ENCODE measurements at regions not wholly inside any gene's neighbourhood (a gene's known extent, or its start where the extent isn't known, plus 50 kb on each side); places are given as distances from the start of the nearest gene placed in this dataset.

DNA sequence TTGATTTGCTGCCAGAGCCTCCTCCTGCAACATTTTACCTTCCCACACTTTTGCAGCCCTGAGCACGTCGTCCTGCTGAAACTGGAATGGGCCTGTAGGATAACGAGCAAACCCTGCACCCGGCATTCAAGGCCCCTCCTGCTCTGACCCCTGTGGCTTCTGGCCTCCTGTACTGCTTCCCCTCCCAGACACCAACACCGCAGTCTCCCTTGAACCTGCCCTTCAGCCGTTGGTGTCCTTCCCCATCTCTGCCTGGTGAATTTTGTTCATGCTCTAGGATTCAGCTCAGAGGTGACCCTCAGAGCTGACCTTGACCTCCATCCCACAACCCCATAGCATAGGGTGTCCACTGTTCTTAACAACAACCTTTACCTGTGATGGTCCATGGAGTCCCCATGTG is 535.1 kb downstream of the MATN1 start:
- H3K4me3 Mint-ChIP-seq, result no peak overlapping the region
- Histone ChIP-seq H3K4me3 (no peak overlapping the region), H4K20me1 (ENCODE audit: low read depth) (no peaks in the 10 kb centered on the region), H3K4me1 (no peaks in the 10 kb centered on the region), H3K9ac (no peak overlapping the region), H3K27me3 (no peaks in the 10 kb centered on the region), H2AFZ (replicated peaks) (no peak overlapping the region), H3K27ac (no peak overlapping the region), H3K4me2 (no peak overlapping the region), H3K36me3 (no peaks in the 10 kb centered on the region), H3F3A (ENCODE audit: low read depth) (no peaks in the 10 kb centered on the region), H3K79me2 (ENCODE audit: low read depth) (no peaks in the 10 kb centered on the region), H3K9me3 (ENCODE audit: low read depth) (no peaks in the 10 kb centered on the region)
- H3K4me1 Mint-ChIP-seq, result no peaks in the 10 kb centered on the region
- no peaks in the 10 kb centered on the region for H3K9me3 Mint-ChIP-seq
- H3K36me3 Mint-ChIP-seq, result no peaks in the 10 kb centered on the region
- no peak for DNase-seq (ENCODE audit: low spot score)
- peaks cover 2% of the 10 kb centered on the region for H3K27me3 Mint-ChIP-seq (ENCODE audit: insufficient read depth, low read depth)
- no peak overlapping the region for H3K27ac Mint-ChIP-seq
- TF ChIP-seq, protein P1, sequence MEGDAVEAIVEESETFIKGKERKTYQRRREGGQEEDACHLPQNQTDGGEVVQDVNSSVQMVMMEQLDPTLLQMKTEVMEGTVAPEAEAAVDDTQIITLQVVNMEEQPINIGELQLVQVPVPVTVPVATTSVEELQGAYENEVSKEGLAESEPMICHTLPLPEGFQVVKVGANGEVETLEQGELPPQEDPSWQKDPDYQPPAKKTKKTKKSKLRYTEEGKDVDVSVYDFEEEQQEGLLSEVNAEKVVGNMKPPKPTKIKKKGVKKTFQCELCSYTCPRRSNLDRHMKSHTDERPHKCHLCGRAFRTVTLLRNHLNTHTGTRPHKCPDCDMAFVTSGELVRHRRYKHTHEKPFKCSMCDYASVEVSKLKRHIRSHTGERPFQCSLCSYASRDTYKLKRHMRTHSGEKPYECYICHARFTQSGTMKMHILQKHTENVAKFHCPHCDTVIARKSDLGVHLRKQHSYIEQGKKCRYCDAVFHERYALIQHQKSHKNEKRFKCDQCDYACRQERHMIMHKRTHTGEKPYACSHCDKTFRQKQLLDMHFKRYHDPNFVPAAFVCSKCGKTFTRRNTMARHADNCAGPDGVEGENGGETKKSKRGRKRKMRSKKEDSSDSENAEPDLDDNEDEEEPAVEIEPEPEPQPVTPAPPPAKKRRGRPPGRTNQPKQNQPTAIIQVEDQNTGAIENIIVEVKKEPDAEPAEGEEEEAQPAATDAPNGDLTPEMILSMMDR (IDR thresholded peaks at IDR 0.05), result no peak
- TF ChIP-seq EZH2phosphoT487 (IDR thresholded peaks at IDR 0.05) (no peak), EZH2 (IDR thresholded peaks at IDR 0.05) (no peak)

GRCh38 chr1:30187413-30188023 is 535.9 kb downstream of the MATN1 start:
- no peak for DNase-seq (ENCODE audit: low spot score)
- no peaks in the 10 kb centered on the region for H3K4me1 Mint-ChIP-seq
- H3K9me3 ChIP-seq (ENCODE audit: low read depth), result no peaks in the 10 kb centered on the region
- H4K20me1 ChIP-seq (ENCODE audit: low read depth), result no peaks in the 10 kb centered on the region
- H3K36me3 ChIP-seq, result no peaks in the 10 kb centered on the region
- no peaks in the 10 kb centered on the region for H3K9me3 Mint-ChIP-seq
- H3K27ac Mint-ChIP-seq, result no peak overlapping the region
- no peak overlapping the region for H3K9ac ChIP-seq
- H2AFZ ChIP-seq (replicated peaks), result no peak overlapping the region
- H3K4me3 ChIP-seq, result no peak overlapping the region
- H3K79me2 ChIP-seq (ENCODE audit: low read depth), result no peaks in the 10 kb centered on the region
- no peaks in the 10 kb centered on the region for H3K4me1 ChIP-seq
- H3F3A ChIP-seq (ENCODE audit: low read depth), result no peaks in the 10 kb centered on the region
- H3K4me2 ChIP-seq, result no peak overlapping the region
- H3K27me3 Mint-ChIP-seq (ENCODE audit: insufficient read depth, low read depth), result peaks cover under 1% of the 10 kb centered on the region
- H3K36me3 Mint-ChIP-seq, result no peaks in the 10 kb centered on the region
- no peak overlapping the region for H3K4me3 Mint-ChIP-seq
- H3K27ac ChIP-seq, result no peak overlapping the region
- no peak for TF ChIP-seq EZH2phosphoT487 (IDR thresholded peaks at IDR 0.05)
- TF ChIP-seq, protein P1 (IDR thresholded peaks at IDR 0.05), result no peak
- no peak for TF ChIP-seq EZH2 (IDR thresholded peaks at IDR 0.05)
- no peaks in the 10 kb centered on the region for H3K27me3 ChIP-seq

- Histone ChIP-seq H3K36me3 (no peaks in the 10 kb centered on the region), H3K27me3 (no peaks in the 10 kb centered on the region), H2AFZ (replicated peaks) (no peak overlapping the region), H3K4me2 (no peak overlapping the region), H3K79me2 (ENCODE audit: low read depth) (no peaks in the 10 kb centered on the region), H3K9me3 (ENCODE audit: low read depth) (no peaks in the 10 kb centered on the region), H3F3A (ENCODE audit: low read depth) (no peaks in the 10 kb centered on the region), H3K27ac (no peak overlapping the region), H3K4me1 (no peaks in the 10 kb centered on the region), H3K9ac (no peak overlapping the region), H3K4me3 (no peak overlapping the region), H4K20me1 (ENCODE audit: low read depth) (no peaks in the 10 kb centered on the region)
- Mint-ChIP-seq H3K4me3 (no peak overlapping the region), H3K9me3 (no peaks in the 10 kb centered on the region), H3K4me1 (no peaks in the 10 kb centered on the region), H3K27ac (no peak overlapping the region), H3K27me3 (ENCODE audit: insufficient read depth, low read depth) (no peaks in the 10 kb centered on the region), H3K36me3 (no peaks in the 10 kb centered on the region)
- DNase-seq (ENCODE audit: low spot score), result no peak
- TF ChIP-seq EZH2phosphoT487 (IDR thresholded peaks at IDR 0.05) (no peak), EZH2 (IDR thresholded peaks at IDR 0.05) (no peak)
- TF ChIP-seq, protein P1 (IDR thresholded peaks at IDR 0.05), result no peak
Observed at GRCh38 chr1:30186586-30186985, 536.8 kb downstream of the MATN1 start.

All from neural progenitor cell (in vitro differentiated cells).